Left ventricle myocardium inferior (tissue), 1 donor: ENCODE measurements at regions not wholly inside any gene's neighbourhood (a gene's known extent, or its start where the extent isn't known, plus 50 kb on each side); places are given as distances from the start of the nearest gene placed in this dataset.

Experiments used
- DNase-seq: peaks from one replicate; pipeline ENCODE4 v3.0.0-alpha.2; 2020
- H3K27ac ChIP-seq: fragments of 200-600 bp; replicated peaks from 2 replicates; pipeline ENCODE4 v1.8.0; 2021
- H3K27me3 ChIP-seq: fragments of 200-600 bp; 2 replicates; pipeline ENCODE4 v1.8.0; 2021; ENCODE audit warnings: low read depth
- H3K36me3 ChIP-seq: fragments of 200-600 bp; 2 replicates; pipeline ENCODE4 v1.8.0; 2021
- H3K4me1 ChIP-seq: fragments of 200-600 bp; 2 replicates; pipeline ENCODE4 v1.8.0; 2021
- H3K4me3 ChIP-seq: fragments of 200-600 bp; 2 replicates; pipeline ENCODE4 v1.8.0; 2021; ENCODE audit warnings: mild to moderate bottlenecking, moderate library complexity
- H3K9me3 ChIP-seq: fragments of 200-600 bp; replicated peaks from 2 replicates; pipeline ENCODE4 v1.8.0; 2021
- CTCF ChIP-seq: fragments of 200-600 bp; IDR thresholded peaks from 2 replicates; pipeline ENCODE4 v1.8.0; 2021; ENCODE audit warnings: antibody characterized with exemption, mild to moderate bottlenecking, borderline replicate concordance
- intact Hi-C: fragments of 100-400 bp; cut with micrococcal nuclease; formaldehyde crosslinking; loops from one replicate; pipeline ENCODE4 v1.11.0; 2022
- donor health status: DM: no; HTN: yes; CAD: no; lungs with severe emphysema.

GRCh38 chr1:99181892-99182291 is 82.4 kb upstream of the PLPPR4 start:
- Histone ChIP-seq H3K4me3 (no peak overlapping the region), H3K9me3 (no peaks in the 10 kb centered on the region), H3K4me1 (peaks cover 8% of the 10 kb centered on the region), H3K27me3 (no peaks in the 10 kb centered on the region), H3K27ac (no peak overlapping the region), H3K36me3 (no peaks in the 10 kb centered on the region)
- intact Hi-C loops = loop anchor here (5.0 kb wide), 1 partner anchor 295 kb away; no protein-coding TSS in a partner anchor
- TF ChIP-seq CTCF = no peak
- no peak for DNase-seq

- no peak for TF ChIP-seq CTCF
- Histone ChIP-seq H3K36me3 (no peaks in the 10 kb centered on the region), H3K4me3 (no peak overlapping the region), H3K4me1 (peaks cover 8% of the 10 kb centered on the region), H3K27me3 (no peaks in the 10 kb centered on the region), H3K27ac (no peak overlapping the region), H3K9me3 (no peaks in the 10 kb centered on the region)
- intact Hi-C loops = no loop called here
- DNase-seq = no peak
Measured at GRCh38 chr1:99185196-99185595, 79.1 kb upstream of the PLPPR4 start.

- Histone ChIP-seq H3K9me3 (peaks cover 4% of the 10 kb centered on the region), H3K4me3 (no peak overlapping the region), H3K27ac (no peak overlapping the region), H3K4me1 (no peaks in the 10 kb centered on the region), H3K36me3 (no peaks in the 10 kb centered on the region), H3K27me3 (no peaks in the 10 kb centered on the region)
- DNase-seq = no peak
- intact Hi-C loops = no loop called here
- TF ChIP-seq CTCF = no peak
Measured at GRCh38 chr1:99193431-99193830, 70.9 kb upstream of the PLPPR4 start.

DNA sequence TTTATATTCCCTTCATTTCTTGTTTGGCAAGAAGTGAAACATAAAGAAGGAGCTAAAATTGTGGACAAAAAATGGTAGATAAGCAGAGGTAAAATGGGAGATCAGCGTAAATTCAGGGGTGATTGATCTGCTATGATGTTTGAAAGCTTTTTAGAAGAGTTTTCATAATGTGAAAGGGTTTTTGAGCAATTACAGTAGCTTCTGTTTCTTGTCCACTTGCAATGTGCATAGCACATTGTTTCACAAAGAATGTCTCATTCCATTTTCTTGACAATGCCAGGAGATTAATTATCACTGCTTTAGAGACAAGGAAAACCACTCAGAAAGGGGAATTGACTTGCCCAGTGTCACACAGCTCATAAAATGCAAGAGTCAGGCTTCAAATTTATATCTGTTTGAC is 65.9 kb upstream of the PLPPR4 start:
- DNase-seq = no peak
- Histone ChIP-seq H3K4me1 (no peaks in the 10 kb centered on the region), H3K27me3 (no peaks in the 10 kb centered on the region), H3K9me3 (no peaks in the 10 kb centered on the region), H3K27ac (no peak overlapping the region), H3K4me3 (no peak overlapping the region), H3K36me3 (no peaks in the 10 kb centered on the region)
- intact Hi-C loops = no loop called here
- no peak for TF ChIP-seq CTCF

DNA sequence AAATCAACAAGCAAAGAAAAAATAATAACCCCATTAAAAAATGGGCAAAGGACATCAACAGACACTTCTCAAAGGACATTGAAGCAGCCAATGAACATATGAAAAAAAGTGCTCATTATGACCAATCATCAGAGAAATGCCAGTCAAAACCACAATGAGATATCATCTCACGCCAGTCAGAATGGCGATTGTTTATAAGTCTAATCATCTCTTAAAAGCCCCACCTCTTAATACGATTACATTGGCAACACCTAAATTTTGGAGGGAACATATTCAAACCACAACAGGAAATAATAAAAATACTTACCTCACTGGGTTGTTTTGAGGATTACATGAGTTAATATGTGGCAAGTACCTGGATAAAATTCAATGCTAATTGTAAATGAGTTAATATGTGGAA is 57.1 kb upstream of the PLPPR4 start:
- no peak overlapping the region for H3K4me3 ChIP-seq
- no peak overlapping the region for H3K27ac ChIP-seq
- no peaks in the 10 kb centered on the region for H3K27me3 ChIP-seq
- no peak for TF ChIP-seq CTCF
- no peak for DNase-seq
- intact Hi-C loops = no loop called here
- no peaks in the 10 kb centered on the region for H3K9me3 ChIP-seq
- no peaks in the 10 kb centered on the region for H3K4me1 ChIP-seq
- no peaks in the 10 kb centered on the region for H3K36me3 ChIP-seq
